ENCODE measurements at regions not wholly inside any gene's neighbourhood (a gene's known extent, or its start where the extent isn't known, plus 50 kb on each side); places are given as distances from the start of the nearest gene placed in this dataset.

- TF ChIP-seq CTCF (IDR thresholded peaks at IDR 0.05; ENCODE audit: low read depth, low read length): no peak
- DNase-seq (ENCODE audit: low read depth, low spot score): no peak
- in situ Hi-C loops (cut with HindIII; ENCODE audit: low sequenced_read_pairs): no loop called here
- H3K4me3 ChIP-seq (ENCODE audit: low read depth, low read length): no peak overlapping the region
Measured at GRCh38 chr13:37486171-37486681, 112.3 kb downstream of the POSTN start.

- in situ Hi-C loops (cut with HindIII; ENCODE audit: low sequenced_read_pairs): no loop called here
- H3K4me3 ChIP-seq (ENCODE audit: low read depth, low read length): no peak overlapping the region
- DNase-seq (ENCODE audit: low read depth, low spot score): peak; percentile 27
- no peak for TF ChIP-seq CTCF (IDR thresholded peaks at IDR 0.05; ENCODE audit: low read depth, low read length)
Measured at GRCh38 chr13:37485756-37486155, 112.8 kb downstream of the POSTN start.

GRCh38 chr13:37484056-37484455 is 114.5 kb downstream of the POSTN start:
- in situ Hi-C loops (cut with HindIII; ENCODE audit: low sequenced_read_pairs): no loop called here
- DNase-seq (ENCODE audit: low read depth, low spot score): no peak
- no peak for TF ChIP-seq CTCF (IDR thresholded peaks at IDR 0.05; ENCODE audit: low read depth, low read length)
- no peak overlapping the region for H3K4me3 ChIP-seq (ENCODE audit: low read depth, low read length)

- in situ Hi-C loops (cut with HindIII; ENCODE audit: low sequenced_read_pairs): no loop called here
Measured at GRCh38 chr13:37482331-37482730, 116.2 kb downstream of the POSTN start.

GRCh38 chr13:37481885-37482227 is 116.7 kb downstream of the POSTN start:
- in situ Hi-C loops (cut with HindIII; ENCODE audit: low sequenced_read_pairs): no loop called here
- no peak for DNase-seq (ENCODE audit: low read depth, low spot score)
- H3K4me3 ChIP-seq (ENCODE audit: low read depth, low read length): no peak overlapping the region
- TF ChIP-seq CTCF (IDR thresholded peaks at IDR 0.05; ENCODE audit: low read depth, low read length): no peak

More at GRCh38 chr13:37482331-37482730, 116.2 kb downstream of the POSTN start:
- DNase-seq (ENCODE audit: low read depth, low spot score): no peak
- no peak overlapping the region for H3K4me3 ChIP-seq (ENCODE audit: low read depth, low read length)
- TF ChIP-seq CTCF (IDR thresholded peaks at IDR 0.05; ENCODE audit: low read depth, low read length): no peak

GRCh38 chr13:37481011-37481884 is 117.3 kb downstream of the POSTN start:
- no peak overlapping the region for H3K4me3 ChIP-seq (ENCODE audit: low read depth, low read length)
- peak; percentile 78 for DNase-seq (ENCODE audit: low read depth, low spot score)
- no peak for TF ChIP-seq CTCF (IDR thresholded peaks at IDR 0.05; ENCODE audit: low read depth, low read length)
- in situ Hi-C loops (cut with HindIII; ENCODE audit: low sequenced_read_pairs): no loop called here
